ENCODE measurements at regions not wholly inside any gene's neighbourhood (a gene's known extent, or its start where the extent isn't known, plus 50 kb on each side); places are given as distances from the start of the nearest gene placed in this dataset.

DNA sequence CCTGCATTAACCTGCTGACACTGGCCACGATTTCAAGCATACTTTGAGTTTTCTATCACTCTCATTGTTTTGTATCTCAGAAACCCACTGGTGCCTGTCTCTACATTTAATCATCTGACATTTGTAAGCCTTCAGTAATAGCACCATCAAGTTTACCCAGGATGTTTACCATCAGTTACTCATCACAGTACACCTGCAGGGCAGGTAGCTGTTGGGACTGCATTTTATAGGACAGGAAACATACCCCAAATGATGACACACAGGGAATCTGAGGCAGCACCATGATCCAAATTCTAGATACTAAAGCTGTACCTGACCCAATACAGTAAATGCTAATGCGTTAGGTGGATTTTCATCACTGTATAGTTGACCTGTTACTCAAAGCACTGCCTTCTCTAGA lies 114.2 kb downstream of the FEM1C start:
- no peaks in the 10 kb centered on the region for H3K27me3 ChIP-seq (ENCODE audit: insufficient read depth, low read length)
- no peaks in the 10 kb centered on the region for H3K36me3 ChIP-seq (ENCODE audit: insufficient read depth, low read length)
- no peak overlapping the region for H2AFZ ChIP-seq (ENCODE audit: low read depth, low read length)
- no peak overlapping the region for H3K27ac ChIP-seq (ENCODE audit: low read depth, low read length)
- FAIRE-seq (no peak), DNase-seq (ENCODE audit: low read depth) (no peak)
- peaks cover 7% of the 10 kb centered on the region for H3K4me1 ChIP-seq (ENCODE audit: insufficient read depth, low read length)
- Mint-ChIP-seq H3K4me1 (ENCODE audit: low read depth, unreplicated experiment) (peaks cover 12% of the 10 kb centered on the region), H3K36me3 (ENCODE audit: low read depth, unreplicated experiment) (no peaks in the 10 kb centered on the region), H3K27ac (ENCODE audit: unreplicated experiment) (no peak overlapping the region), H3K4me3 (ENCODE audit: unreplicated experiment) (no peak overlapping the region), H3K27me3 (ENCODE audit: low read depth, unreplicated experiment) (no peaks in the 10 kb centered on the region), H3K9me3 (ENCODE audit: unreplicated experiment) (no peaks in the 10 kb centered on the region)
- H4K20me1 ChIP-seq (ENCODE audit: insufficient read depth, low read length) = no peaks in the 10 kb centered on the region
- H3K4me2 ChIP-seq (ENCODE audit: low read length) = no peak overlapping the region
- no peaks in the 10 kb centered on the region for H3K79me2 ChIP-seq (ENCODE audit: insufficient read depth, low read length)
- no peak for TF ChIP-seq CTCF (IDR thresholded peaks at IDR 0.05; ENCODE audit: insufficient read depth, low read depth, low read length)
- TF ChIP-seq EZH2 (IDR thresholded peaks at IDR 0.05; ENCODE audit: insufficient read depth, low read length) = no peak
- no peak overlapping the region for H3K9ac ChIP-seq (ENCODE audit: low read length)
- no peaks in the 10 kb centered on the region for H3K9me3 ChIP-seq (ENCODE audit: insufficient read depth, low read depth, low read length)
- no peak overlapping the region for H3K4me3 ChIP-seq (ENCODE audit: insufficient read depth, low read depth, low read length)

DNA sequence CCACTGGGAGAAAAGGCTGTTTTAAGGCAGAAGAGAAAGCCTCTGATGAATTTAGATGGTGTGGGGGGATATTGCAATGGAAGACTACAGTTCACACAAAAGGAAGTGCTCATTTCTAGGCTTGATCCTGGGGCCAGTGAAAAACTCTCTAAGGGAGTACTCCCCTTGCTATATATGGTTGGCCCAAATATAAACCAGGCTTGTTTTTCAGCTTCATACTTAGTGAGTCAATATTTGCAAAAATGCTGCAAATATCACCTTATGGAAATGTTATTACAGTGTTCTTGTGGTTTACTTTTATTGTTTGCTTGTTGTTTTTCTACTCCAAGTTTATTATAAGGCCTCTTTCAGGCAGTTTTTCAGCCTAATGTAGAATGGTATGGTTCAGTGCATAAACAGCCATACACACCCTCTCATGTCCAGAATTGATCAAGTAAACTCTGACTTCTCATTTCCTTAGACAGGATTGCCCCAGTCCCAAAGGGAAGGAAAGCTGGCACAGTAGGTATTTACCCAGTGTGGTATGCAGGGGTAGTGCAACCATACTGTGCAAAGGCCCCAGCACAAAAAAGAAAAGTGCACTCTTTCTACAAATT lies 115.1 kb downstream of the FEM1C start:
- Histone ChIP-seq H3K4me3 (ENCODE audit: insufficient read depth, low read depth, low read length) (no peak overlapping the region), H3K4me2 (ENCODE audit: low read length) (no peak overlapping the region), H3K27me3 (ENCODE audit: insufficient read depth, low read length) (no peaks in the 10 kb centered on the region), H4K20me1 (ENCODE audit: insufficient read depth, low read length) (no peaks in the 10 kb centered on the region), H2AFZ (ENCODE audit: low read depth, low read length) (no peak overlapping the region), H3K36me3 (ENCODE audit: insufficient read depth, low read length) (no peaks in the 10 kb centered on the region), H3K27ac (ENCODE audit: low read depth, low read length) (no peak overlapping the region), H3K4me1 (ENCODE audit: insufficient read depth, low read length) (peaks cover 7% of the 10 kb centered on the region), H3K9ac (ENCODE audit: low read length) (no peak overlapping the region), H3K9me3 (ENCODE audit: insufficient read depth, low read depth, low read length) (no peaks in the 10 kb centered on the region), H3K79me2 (ENCODE audit: insufficient read depth, low read length) (no peaks in the 10 kb centered on the region)
- H3K9me3 Mint-ChIP-seq (ENCODE audit: unreplicated experiment) = no peaks in the 10 kb centered on the region
- no peak for DNase-seq (ENCODE audit: low read depth)
- H3K4me1 Mint-ChIP-seq (ENCODE audit: low read depth, unreplicated experiment) = peaks cover 10% of the 10 kb centered on the region
- TF ChIP-seq CTCF (IDR thresholded peaks at IDR 0.05; ENCODE audit: insufficient read depth, low read depth, low read length) = no peak
- TF ChIP-seq EZH2 (IDR thresholded peaks at IDR 0.05; ENCODE audit: insufficient read depth, low read length) = no peak
- FAIRE-seq = peak; percentile 26
- no peaks in the 10 kb centered on the region for H3K27me3 Mint-ChIP-seq (ENCODE audit: low read depth, unreplicated experiment)
- no peak overlapping the region for H3K4me3 Mint-ChIP-seq (ENCODE audit: unreplicated experiment)
- H3K27ac Mint-ChIP-seq (ENCODE audit: unreplicated experiment) = no peak overlapping the region
- H3K36me3 Mint-ChIP-seq (ENCODE audit: low read depth, unreplicated experiment) = no peaks in the 10 kb centered on the region

DNA sequence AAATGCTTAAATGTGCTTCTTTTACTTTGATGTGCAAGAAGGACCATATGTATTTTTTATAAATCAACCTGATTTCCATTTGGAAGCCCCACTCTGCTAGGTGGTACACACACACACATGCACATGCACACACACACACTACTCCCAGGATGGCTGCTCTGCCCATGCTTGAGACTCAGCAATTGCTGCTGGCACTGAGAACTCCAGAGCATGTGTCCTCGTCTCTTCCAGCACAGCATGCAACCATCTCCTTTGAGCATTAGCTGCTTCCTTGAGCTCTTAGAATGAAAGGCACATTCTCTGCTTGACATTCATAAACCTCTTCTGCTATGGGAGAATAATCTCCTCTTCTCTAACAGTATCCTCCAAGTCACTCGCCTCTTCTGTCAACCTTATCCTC lies 115.9 kb downstream of the FEM1C start:
- Mint-ChIP-seq H3K9me3 (ENCODE audit: unreplicated experiment) (no peaks in the 10 kb centered on the region), H3K36me3 (ENCODE audit: low read depth, unreplicated experiment) (no peaks in the 10 kb centered on the region), H3K27me3 (ENCODE audit: low read depth, unreplicated experiment) (no peaks in the 10 kb centered on the region), H3K4me3 (ENCODE audit: unreplicated experiment) (no peak overlapping the region), H3K27ac (ENCODE audit: unreplicated experiment) (no peak overlapping the region), H3K4me1 (ENCODE audit: low read depth, unreplicated experiment) (peaks cover 14% of the 10 kb centered on the region)
- no peaks in the 10 kb centered on the region for H4K20me1 ChIP-seq (ENCODE audit: insufficient read depth, low read length)
- FAIRE-seq (no peak), DNase-seq (ENCODE audit: low read depth) (no peak)
- TF ChIP-seq EZH2 (IDR thresholded peaks at IDR 0.05; ENCODE audit: insufficient read depth, low read length) = no peak
- H3K4me1 ChIP-seq (ENCODE audit: insufficient read depth, low read length) = peaks cover 7% of the 10 kb centered on the region
- no peak overlapping the region for H3K4me2 ChIP-seq (ENCODE audit: low read length)
- no peaks in the 10 kb centered on the region for H3K36me3 ChIP-seq (ENCODE audit: insufficient read depth, low read length)
- H3K9me3 ChIP-seq (ENCODE audit: insufficient read depth, low read depth, low read length) = no peaks in the 10 kb centered on the region
- no peak overlapping the region for H3K27ac ChIP-seq (ENCODE audit: low read depth, low read length)
- H3K4me3 ChIP-seq (ENCODE audit: insufficient read depth, low read depth, low read length) = no peak overlapping the region
- H2AFZ ChIP-seq (ENCODE audit: low read depth, low read length) = no peak overlapping the region
- H3K27me3 ChIP-seq (ENCODE audit: insufficient read depth, low read length) = no peaks in the 10 kb centered on the region
- no peak overlapping the region for H3K9ac ChIP-seq (ENCODE audit: low read length)
- no peaks in the 10 kb centered on the region for H3K79me2 ChIP-seq (ENCODE audit: insufficient read depth, low read length)
